HepG2 (cell line): ENCODE measurements at regions not wholly inside any gene's neighbourhood (a gene's known extent, or its start where the extent isn't known, plus 50 kb on each side); places are given as distances from the start of the nearest gene placed in this dataset.

Experiments used
- BHLHE40 ChIP-seq: IDR thresholded peaks from 2 replicates; pipeline ENCODE4 v1.6.1; 2011; ENCODE audit warnings: low read length, improper control_type of control experiment
- MED1 ChIP-seq: sonication (generic); formaldehyde crosslinking; IDR thresholded peaks from 2 replicates; pipeline ENCODE4 v1.4.0; 2020; ENCODE audit warnings: missing genetic modification reagents
- MIXL1 ChIP-seq: IDR thresholded peaks from 2 replicates; pipeline ENCODE4 v1.6.1; 2016
- MTA1 ChIP-seq: sonication (generic); formaldehyde crosslinking; IDR thresholded peaks from 2 replicates; pipeline ENCODE4 v1.4.0; 2020; ENCODE audit warnings: missing genetic modification reagents, mild to moderate bottlenecking, borderline replicate concordance
- NCOR1 ChIP-seq: fragments of 200-600 bp; sonication (generic); IDR thresholded peaks from 2 replicates; pipeline ENCODE4 v1.7.0; 2017; ENCODE audit warnings: antibody characterized with exemption, low read length, borderline replicate concordance
- SIN3B ChIP-seq: fragments of 150-350 bp; IDR thresholded peaks from 2 replicates; pipeline ENCODE4 v1.6.1; 2014; ENCODE audit warnings: low read length
- SMC3 ChIP-seq: IDR thresholded peaks from 2 replicates; pipeline ENCODE4 v1.6.1; 2011; ENCODE audit warnings: low read length, improper control_type of control experiment
- TCF7 ChIP-seq: sonication (generic); IDR thresholded peaks from 2 replicates; pipeline ENCODE4 v1.6.1; 2016; ENCODE audit warnings: antibody characterized with exemption, low read depth
- ZBTB8A ChIP-seq: sonication (generic); formaldehyde crosslinking; IDR thresholded peaks from 2 replicates; pipeline ENCODE4 v1.4.0; 2020; ENCODE audit warnings: mild to moderate bottlenecking, low read depth, missing genetic modification reagents, borderline replicate concordance
- ZNF30 ChIP-seq: sonication (generic); formaldehyde crosslinking; IDR thresholded peaks from 2 replicates; pipeline ENCODE4 v1.5.0; 2020; ENCODE audit warnings: mild to moderate bottlenecking, missing genetic modification reagents
- ZNF670 ChIP-seq: sonication (generic); formaldehyde crosslinking; IDR thresholded peaks from 2 replicates; pipeline ENCODE4 v1.8.0; 2022; ENCODE audit warnings: mild to moderate bottlenecking, missing genetic modification reagents, borderline replicate concordance
- ZNF839 ChIP-seq: sonication (generic); formaldehyde crosslinking; IDR thresholded peaks from 2 replicates; pipeline ENCODE4 v1.4.0; 2020; ENCODE audit warnings: missing genetic modification reagents, mild to moderate bottlenecking, borderline replicate concordance
- ZNF878 ChIP-seq: sonication (generic); formaldehyde crosslinking; IDR thresholded peaks from 2 replicates; pipeline ENCODE4 v1.8.1; 2023; ENCODE audit warnings: mild to moderate bottlenecking, missing genetic modification reagents, moderate library complexity
- TF ChIP-seq, protein P1 (sequence below), 2 experiments: sonication (generic) in 1 of 2; formaldehyde crosslinking in 1 of 2; IDR thresholded peaks; 2 replicates each; pipeline versions ENCODE4 v1.4.0 to v1.6.1; 2018 to 2020; ENCODE audit warnings: missing genetic modification reagents in 2 of 2, borderline replicate concordance in 1 of 2, low read depth in 1 of 2, mild to moderate bottlenecking in 1 of 2, missing biosample characterization in 1 of 2
- TF ChIP-seq, protein P2 (sequence below): sonication (generic); formaldehyde crosslinking; conservative IDR thresholded peaks from 2 replicates; pipeline ENCODE4 v1.4.0; 2020; ENCODE audit warnings: mild to moderate bottlenecking, missing genetic modification reagents, moderate library complexity
- TF ChIP-seq, protein P3 (sequence below): IDR thresholded peaks from 2 replicates; pipeline ENCODE4 v1.6.1; 2016; ENCODE audit warnings: mild to moderate bottlenecking, missing biosample characterization, missing genetic modification reagents
- TF ChIP-seq, protein P4 (sequence below): sonication (generic); formaldehyde crosslinking; IDR thresholded peaks from 2 replicates; pipeline ENCODE4 v1.5.0; 2020; ENCODE audit warnings: missing genetic modification reagents
- TF ChIP-seq, protein P5 (sequence below): sonication (generic); formaldehyde crosslinking; IDR thresholded peaks from 2 replicates; pipeline ENCODE4 v1.4.0; 2020; ENCODE audit warnings: missing genetic modification reagents, low read depth, mild to moderate bottlenecking, borderline replicate concordance
- TF ChIP-seq, protein P6 (sequence below): sonication (generic); formaldehyde crosslinking; IDR thresholded peaks from 2 replicates; pipeline ENCODE4 v1.5.0; 2020; ENCODE audit warnings: mild to moderate bottlenecking, missing genetic modification reagents

DNA sequence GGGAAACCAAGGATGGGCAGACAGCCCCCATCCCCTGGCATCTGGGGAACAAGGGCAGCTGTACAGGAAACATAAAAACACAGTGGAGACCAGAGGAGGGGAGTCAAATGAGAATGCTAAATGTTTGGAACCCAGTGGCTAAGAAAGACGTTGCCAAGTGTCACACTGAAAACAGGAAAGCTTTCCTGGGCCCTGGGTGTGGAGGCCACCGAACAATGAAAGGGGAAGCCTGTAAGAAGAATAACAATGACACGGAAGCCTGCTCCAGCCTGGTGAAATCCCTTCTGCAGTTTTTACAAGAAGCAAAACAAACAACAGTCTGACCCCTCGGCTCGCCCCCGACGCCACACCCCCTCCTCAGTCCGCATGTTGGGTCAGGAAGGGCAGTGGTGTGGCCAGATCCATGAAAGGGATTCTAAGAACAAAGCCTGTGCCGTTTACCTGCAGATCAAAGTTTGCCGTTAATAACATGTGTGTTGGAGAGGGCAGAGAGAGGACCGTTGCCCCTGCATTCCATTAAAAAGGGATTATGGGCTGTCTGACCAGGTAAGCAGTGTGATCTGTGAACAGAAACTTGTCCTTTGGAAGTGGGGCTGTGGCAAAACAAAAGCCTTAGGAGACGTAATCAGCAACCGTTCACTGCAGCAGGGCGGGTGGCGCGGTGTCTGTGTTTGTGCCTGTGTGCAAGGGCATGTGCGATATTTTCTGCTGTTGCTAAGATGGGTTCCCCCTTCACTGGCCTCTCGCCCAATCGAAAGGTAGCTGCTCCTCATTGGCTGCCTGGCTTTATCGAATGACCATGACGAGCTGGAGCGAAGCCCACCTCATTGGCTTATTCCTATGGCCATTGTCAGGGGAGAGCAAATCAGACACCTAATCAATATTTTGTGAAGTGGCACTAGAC is 113.7 kb upstream of the BLID start (continued):
- no peak for TF ChIP-seq ZNF839 (CRISPR knock-in tag)
- TF ChIP-seq ZNF30 (CRISPR knock-in tag) = no peak
- TF ChIP-seq BHLHE40 = 0 out of 2 replicates have a peak, but pooled peaks have one; percentile 29
- TF ChIP-seq, protein P1, sequence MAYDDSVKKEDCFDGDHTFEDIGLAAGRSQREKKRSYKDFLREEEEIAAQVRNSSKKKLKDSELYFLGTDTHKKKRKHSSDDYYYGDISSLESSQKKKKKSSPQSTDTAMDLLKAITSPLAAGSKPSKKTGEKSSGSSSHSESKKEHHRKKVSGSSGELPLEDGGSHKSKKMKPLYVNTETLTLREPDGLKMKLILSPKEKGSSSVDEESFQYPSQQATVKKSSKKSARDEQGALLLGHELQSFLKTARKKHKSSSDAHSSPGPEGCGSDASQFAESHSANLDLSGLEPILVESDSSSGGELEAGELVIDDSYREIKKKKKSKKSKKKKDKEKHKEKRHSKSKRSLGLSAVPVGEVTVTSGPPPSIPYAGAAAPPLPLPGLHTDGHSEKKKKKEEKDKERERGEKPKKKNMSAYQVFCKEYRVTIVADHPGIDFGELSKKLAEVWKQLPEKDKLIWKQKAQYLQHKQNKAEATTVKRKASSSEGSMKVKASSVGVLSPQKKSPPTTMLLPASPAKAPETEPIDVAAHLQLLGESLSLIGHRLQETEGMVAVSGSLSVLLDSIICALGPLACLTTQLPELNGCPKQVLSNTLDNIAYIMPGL (CRISPR knock-in tag; IDR thresholded peaks at IDR 0.05; ENCODE audit: borderline replicate concordance in 1 of 2, low read depth in 1 of 2) = no peak
- TF ChIP-seq, protein P2, sequence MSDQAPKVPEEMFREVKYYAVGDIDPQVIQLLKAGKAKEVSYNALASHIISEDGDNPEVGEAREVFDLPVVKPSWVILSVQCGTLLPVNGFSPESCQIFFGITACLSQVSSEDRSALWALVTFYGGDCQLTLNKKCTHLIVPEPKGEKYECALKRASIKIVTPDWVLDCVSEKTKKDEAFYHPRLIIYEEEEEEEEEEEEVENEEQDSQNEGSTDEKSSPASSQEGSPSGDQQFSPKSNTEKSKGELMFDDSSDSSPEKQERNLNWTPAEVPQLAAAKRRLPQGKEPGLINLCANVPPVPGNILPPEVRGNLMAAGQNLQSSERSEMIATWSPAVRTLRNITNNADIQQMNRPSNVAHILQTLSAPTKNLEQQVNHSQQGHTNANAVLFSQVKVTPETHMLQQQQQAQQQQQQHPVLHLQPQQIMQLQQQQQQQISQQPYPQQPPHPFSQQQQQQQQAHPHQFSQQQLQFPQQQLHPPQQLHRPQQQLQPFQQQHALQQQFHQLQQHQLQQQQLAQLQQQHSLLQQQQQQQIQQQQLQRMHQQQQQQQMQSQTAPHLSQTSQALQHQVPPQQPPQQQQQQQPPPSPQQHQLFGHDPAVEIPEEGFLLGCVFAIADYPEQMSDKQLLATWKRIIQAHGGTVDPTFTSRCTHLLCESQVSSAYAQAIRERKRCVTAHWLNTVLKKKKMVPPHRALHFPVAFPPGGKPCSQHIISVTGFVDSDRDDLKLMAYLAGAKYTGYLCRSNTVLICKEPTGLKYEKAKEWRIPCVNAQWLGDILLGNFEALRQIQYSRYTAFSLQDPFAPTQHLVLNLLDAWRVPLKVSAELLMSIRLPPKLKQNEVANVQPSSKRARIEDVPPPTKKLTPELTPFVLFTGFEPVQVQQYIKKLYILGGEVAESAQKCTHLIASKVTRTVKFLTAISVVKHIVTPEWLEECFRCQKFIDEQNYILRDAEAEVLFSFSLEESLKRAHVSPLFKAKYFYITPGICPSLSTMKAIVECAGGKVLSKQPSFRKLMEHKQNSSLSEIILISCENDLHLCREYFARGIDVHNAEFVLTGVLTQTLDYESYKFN (CRISPR knock-in tag) = peak; percentile 71
- TF ChIP-seq MIXL1 (CRISPR knock-in tag) = no peak
- TF ChIP-seq SMC3 = no peak
- 0 out of 2 replicates have a peak, but pooled peaks have one; percentile 24 for TF ChIP-seq MED1 (CRISPR knock-in tag)
- TF ChIP-seq, protein P3, sequence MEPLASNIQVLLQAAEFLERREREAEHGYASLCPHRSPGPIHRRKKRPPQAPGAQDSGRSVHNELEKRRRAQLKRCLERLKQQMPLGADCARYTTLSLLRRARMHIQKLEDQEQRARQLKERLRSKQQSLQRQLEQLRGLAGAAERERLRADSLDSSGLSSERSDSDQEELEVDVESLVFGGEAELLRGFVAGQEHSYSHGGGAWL (CRISPR knock-in tag) = no peak
- TF ChIP-seq, protein P4, sequence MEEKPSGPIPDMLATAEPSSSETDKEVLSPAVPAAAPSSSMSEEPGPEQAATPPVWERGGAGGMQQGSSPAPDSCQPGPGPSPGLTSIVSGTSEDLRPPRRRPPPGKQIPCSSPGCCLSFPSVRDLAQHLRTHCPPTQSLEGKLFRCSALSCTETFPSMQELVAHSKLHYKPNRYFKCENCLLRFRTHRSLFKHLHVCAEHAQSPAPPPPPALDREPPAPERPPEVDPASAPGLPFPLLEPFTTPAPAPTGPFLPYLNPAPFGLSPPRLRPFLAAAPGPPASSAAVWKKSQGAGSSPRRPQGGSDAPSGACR = no peak
- no peak for TF ChIP-seq SIN3B
- TF ChIP-seq, protein P5, sequence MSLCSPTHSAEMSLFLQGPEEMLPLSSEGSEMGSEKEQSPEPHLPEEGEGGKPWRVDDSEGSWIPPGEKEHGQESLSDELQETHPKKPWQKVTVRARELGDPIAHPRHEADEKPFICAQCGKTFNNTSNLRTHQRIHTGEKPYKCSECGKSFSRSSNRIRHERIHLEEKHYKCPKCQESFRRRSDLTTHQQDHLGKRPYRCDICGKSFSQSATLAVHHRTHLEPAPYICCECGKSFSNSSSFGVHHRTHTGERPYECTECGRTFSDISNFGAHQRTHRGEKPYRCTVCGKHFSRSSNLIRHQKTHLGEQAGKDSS (CRISPR knock-in tag) = no peak
- peak; percentile 73 for TF ChIP-seq TCF7
- 0 out of 2 replicates have a peak, but pooled peaks have one; percentile 23 for TF ChIP-seq MTA1 (CRISPR knock-in tag)
- no peak for TF ChIP-seq ZNF878 (CRISPR knock-in tag)
- TF ChIP-seq, protein P6, sequence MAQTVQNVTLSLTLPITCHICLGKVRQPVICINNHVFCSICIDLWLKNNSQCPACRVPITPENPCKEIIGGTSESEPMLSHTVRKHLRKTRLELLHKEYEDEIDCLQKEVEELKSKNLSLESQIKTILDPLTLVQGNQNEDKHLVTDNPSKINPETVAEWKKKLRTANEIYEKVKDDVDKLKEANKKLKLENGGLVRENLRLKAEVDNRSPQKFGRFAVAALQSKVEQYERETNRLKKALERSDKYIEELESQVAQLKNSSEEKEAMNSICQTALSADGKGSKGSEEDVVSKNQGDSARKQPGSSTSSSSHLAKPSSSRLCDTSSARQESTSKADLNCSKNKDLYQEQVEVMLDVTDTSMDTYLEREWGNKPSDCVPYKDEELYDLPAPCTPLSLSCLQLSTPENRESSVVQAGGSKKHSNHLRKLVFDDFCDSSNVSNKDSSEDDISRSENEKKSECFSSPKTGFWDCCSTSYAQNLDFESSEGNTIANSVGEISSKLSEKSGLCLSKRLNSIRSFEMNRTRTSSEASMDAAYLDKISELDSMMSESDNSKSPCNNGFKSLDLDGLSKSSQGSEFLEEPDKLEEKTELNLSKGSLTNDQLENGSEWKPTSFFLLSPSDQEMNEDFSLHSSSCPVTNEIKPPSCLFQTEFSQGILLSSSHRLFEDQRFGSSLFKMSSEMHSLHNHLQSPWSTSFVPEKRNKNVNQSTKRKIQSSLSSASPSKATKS (CRISPR knock-in tag) = no peak
- TF ChIP-seq ZNF670 (CRISPR knock-in tag) = no peak
- TF ChIP-seq ZBTB8A (CRISPR knock-in tag) = no peak
- TF ChIP-seq NCOR1 = peak; percentile 10; the same call in 1 of the 2 replicates
